Loucy (cell line): ENCODE measurements at regions not wholly inside any gene's neighbourhood (a gene's known extent, or its start where the extent isn't known, plus 50 kb on each side); places are given as distances from the start of the nearest gene placed in this dataset.

Source experiments
- H2AFZ ChIP-seq: fragments of 200-600 bp; sonication (generic); 2 replicates; pipeline ENCODE4 v1.6.0; 2016; ENCODE audit warnings: antibody characterized with exemption, mild to moderate bottlenecking, low read length, moderate library complexity
- H3F3A ChIP-seq: fragments of 200-600 bp; 2 replicates; pipeline ENCODE4 v1.6.0; 2016; ENCODE audit warnings: antibody characterized with exemption, low read depth, mild to moderate bottlenecking
- H3K27me3 ChIP-seq: fragments of 200-600 bp; sonication (generic); 2 replicates; pipeline ENCODE4 v1.6.1; 2014; ENCODE audit warnings: low read length, mild to moderate bottlenecking; ENCODE audit not compliant: insufficient read depth, poor library complexity, severe bottlenecking
- H3K36me3 ChIP-seq: fragments of 200-600 bp; sonication (generic); 2 replicates; pipeline ENCODE4 v1.6.1; 2016; ENCODE audit warnings: low read length; ENCODE audit not compliant: insufficient read depth
- H3K4me1 ChIP-seq: fragments of 200-600 bp; sonication (generic); 2 replicates; pipeline ENCODE4 v1.5.1; 2014; ENCODE audit warnings: low read length, mild to moderate bottlenecking; ENCODE audit not compliant: insufficient read depth, poor library complexity, severe bottlenecking
- H3K4me2 ChIP-seq: fragments of 200-600 bp; sonication (generic); 2 replicates; pipeline ENCODE4 v1.6.0; 2014; ENCODE audit warnings: antibody characterized with exemption, low read length, low read depth, mild to moderate bottlenecking; ENCODE audit not compliant: poor library complexity, severe bottlenecking
- H3K4me3 ChIP-seq: fragments of 200-600 bp; sonication (generic); 2 replicates; pipeline ENCODE4 v1.5.1; 2014; ENCODE audit warnings: low read length, mild to moderate bottlenecking, mixed read lengths; ENCODE audit not compliant: poor library complexity, severe bottlenecking
- H3K79me2 ChIP-seq: fragments of 200-600 bp; sonication (generic); 2 replicates; pipeline ENCODE4 v1.6.1; 2014; ENCODE audit warnings: low read length; ENCODE audit not compliant: insufficient read depth
- H3K9ac ChIP-seq: fragments of 200-600 bp; sonication (generic); 2 replicates; pipeline ENCODE4 v1.6.0; 2014; ENCODE audit warnings: mild to moderate bottlenecking, low read depth, low read length, moderate library complexity; ENCODE audit not compliant: poor library complexity, severe bottlenecking
- H3K9me2 ChIP-seq: fragments of 200-600 bp; sonication (generic); replicated peaks from 2 replicates; pipeline ENCODE4 v1.6.1; 2016; ENCODE audit warnings: low read depth, low read length, mixed read lengths
- H3K9me3 ChIP-seq: fragments of 200-600 bp; sonication (generic); 2 replicates; pipeline ENCODE4 v1.6.1; 2014; ENCODE audit warnings: mild to moderate bottlenecking, antibody characterized with exemption, low read length, low read depth; ENCODE audit not compliant: insufficient read depth
- H4K20me1 ChIP-seq: fragments of 200-600 bp; sonication (generic); 2 replicates; pipeline ENCODE4 v1.6.0; 2014; ENCODE audit warnings: antibody characterized with exemption, low read length, mild to moderate bottlenecking; ENCODE audit not compliant: insufficient read depth, poor library complexity, severe bottlenecking
- CTCF ChIP-seq: fragments of 200-600 bp; sonication (generic); conservative IDR thresholded peaks from 2 replicates; pipeline ENCODE4 v1.5.1; 2014; ENCODE audit warnings: mild to moderate bottlenecking, antibody characterized with exemption, low read length
- EZH2phosphoT487 ChIP-seq: fragments of 200-600 bp; IDR thresholded peaks from 2 replicates; pipeline ENCODE4 v1.6.1; 2018; ENCODE audit warnings: antibody characterized with exemption, mild to moderate bottlenecking, moderate library complexity, borderline replicate concordance

- Histone ChIP-seq H3K9me2 (no peaks in the 10 kb centered on the region), H3K27me3 (no peaks in the 10 kb centered on the region), H3K4me3 (no peak overlapping the region), H3K4me2 (no peak overlapping the region), H3K9ac (no peak overlapping the region), H3K4me1 (peaks cover 1% of the 10 kb centered on the region), H2AFZ (no peak overlapping the region), H3F3A (no peaks in the 10 kb centered on the region), H3K79me2 (no peaks in the 10 kb centered on the region), H3K9me3 (no peaks in the 10 kb centered on the region), H3K36me3 (no peaks in the 10 kb centered on the region), H4K20me1 (no peaks in the 10 kb centered on the region)
- TF ChIP-seq EZH2phosphoT487 (no peak), CTCF (no peak)
Observed at GRCh38 chrX:39842281-39842973, 255.3 kb downstream of the BCOR start.

GRCh38 chrX:39843318-39843717, 254.4 kb downstream of the BCOR start:
- no peak overlapping the region for H3K4me2 ChIP-seq
- no peak overlapping the region for H3K4me3 ChIP-seq
- H3K27me3 ChIP-seq = no peaks in the 10 kb centered on the region
- H3K79me2 ChIP-seq = no peaks in the 10 kb centered on the region
- no peaks in the 10 kb centered on the region for H3K9me2 ChIP-seq
- H4K20me1 ChIP-seq = no peaks in the 10 kb centered on the region
- H3K36me3 ChIP-seq = no peaks in the 10 kb centered on the region
- H3K9ac ChIP-seq = no peak overlapping the region
- H3F3A ChIP-seq = no peaks in the 10 kb centered on the region
- TF ChIP-seq CTCF (no peak), EZH2phosphoT487 (no peak)
- no peaks in the 10 kb centered on the region for H3K9me3 ChIP-seq
- H3K4me1 ChIP-seq = no peaks in the 10 kb centered on the region
- H2AFZ ChIP-seq = no peak overlapping the region

- Histone ChIP-seq H3K4me2 (no peak overlapping the region), H3K9me2 (no peaks in the 10 kb centered on the region), H3K27me3 (no peaks in the 10 kb centered on the region), H2AFZ (no peak overlapping the region), H3K9me3 (no peaks in the 10 kb centered on the region), H3K79me2 (no peaks in the 10 kb centered on the region), H3K4me1 (peaks cover 5% of the 10 kb centered on the region), H3K9ac (no peak overlapping the region), H3K36me3 (no peaks in the 10 kb centered on the region), H4K20me1 (no peaks in the 10 kb centered on the region), H3F3A (no peaks in the 10 kb centered on the region), H3K4me3 (no peak overlapping the region)
- TF ChIP-seq EZH2phosphoT487 = no peak
- TF ChIP-seq CTCF = no peak
Observed at GRCh38 chrX:39845233-39845632, 252.5 kb downstream of the BCOR start.
